OCI-LY7 (cell line): ENCODE measurements at regions not wholly inside any gene's neighbourhood (a gene's known extent, or its start where the extent isn't known, plus 50 kb on each side); places are given as distances from the start of the nearest gene placed in this dataset.

ENCODE experiments used
- EZH2phosphoT487 ChIP-seq: fragments of 200-600 bp; sonication (generic); IDR thresholded peaks from 2 replicates; pipeline ENCODE4 v1.6.1; 2018; ENCODE audit warnings: low read depth, borderline replicate concordance, mild to moderate bottlenecking, mixed run types, antibody characterized with exemption, low read length, moderate library complexity, mixed read lengths
- TF ChIP-seq, protein P1 (sequence below): fragments of 200-600 bp; sonication (generic); conservative IDR thresholded peaks from 2 replicates; pipeline ENCODE4 v1.5.1; 2014; ENCODE audit warnings: mild to moderate bottlenecking, antibody characterized with exemption, low read length, moderate library complexity, mixed read lengths

DNA sequence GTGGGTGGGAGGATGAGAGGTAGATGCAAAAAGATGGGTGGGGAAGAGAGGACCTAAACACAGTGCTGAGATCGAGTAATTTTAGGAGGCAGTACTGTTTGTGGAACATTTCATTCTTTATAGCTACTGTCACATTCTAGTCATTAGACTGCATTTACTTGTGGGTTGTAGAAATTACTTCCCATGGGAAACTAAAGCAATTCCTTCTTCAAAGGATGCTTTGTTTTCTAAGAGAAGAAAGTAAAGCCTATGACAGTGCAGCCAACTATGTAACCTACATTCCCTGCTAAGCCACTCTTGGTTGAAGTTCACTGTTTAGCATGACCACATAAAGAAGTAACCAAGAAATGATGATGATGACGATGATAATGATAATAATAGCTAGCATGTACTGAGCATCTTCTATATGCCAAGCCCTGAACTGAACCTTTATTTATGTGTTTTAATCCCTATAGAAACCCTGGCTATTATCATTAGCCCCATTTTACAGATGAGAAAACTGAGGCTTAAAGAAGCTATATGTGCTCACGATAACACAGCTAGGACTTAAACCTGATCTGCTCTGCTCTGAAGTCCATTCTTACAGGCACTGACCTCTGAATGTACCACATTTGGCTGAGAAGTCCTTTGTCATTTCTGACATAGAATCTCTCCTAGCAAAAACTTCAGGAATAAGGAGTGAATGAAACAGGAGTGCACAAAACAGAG is 114.5 kb upstream of the KIT start:
- TF ChIP-seq, protein P1, sequence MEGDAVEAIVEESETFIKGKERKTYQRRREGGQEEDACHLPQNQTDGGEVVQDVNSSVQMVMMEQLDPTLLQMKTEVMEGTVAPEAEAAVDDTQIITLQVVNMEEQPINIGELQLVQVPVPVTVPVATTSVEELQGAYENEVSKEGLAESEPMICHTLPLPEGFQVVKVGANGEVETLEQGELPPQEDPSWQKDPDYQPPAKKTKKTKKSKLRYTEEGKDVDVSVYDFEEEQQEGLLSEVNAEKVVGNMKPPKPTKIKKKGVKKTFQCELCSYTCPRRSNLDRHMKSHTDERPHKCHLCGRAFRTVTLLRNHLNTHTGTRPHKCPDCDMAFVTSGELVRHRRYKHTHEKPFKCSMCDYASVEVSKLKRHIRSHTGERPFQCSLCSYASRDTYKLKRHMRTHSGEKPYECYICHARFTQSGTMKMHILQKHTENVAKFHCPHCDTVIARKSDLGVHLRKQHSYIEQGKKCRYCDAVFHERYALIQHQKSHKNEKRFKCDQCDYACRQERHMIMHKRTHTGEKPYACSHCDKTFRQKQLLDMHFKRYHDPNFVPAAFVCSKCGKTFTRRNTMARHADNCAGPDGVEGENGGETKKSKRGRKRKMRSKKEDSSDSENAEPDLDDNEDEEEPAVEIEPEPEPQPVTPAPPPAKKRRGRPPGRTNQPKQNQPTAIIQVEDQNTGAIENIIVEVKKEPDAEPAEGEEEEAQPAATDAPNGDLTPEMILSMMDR, result no peak
- no peak for TF ChIP-seq EZH2phosphoT487
